ENCODE measurements at regions not wholly inside any gene's neighbourhood (a gene's known extent, or its start where the extent isn't known, plus 50 kb on each side); places are given as distances from the start of the nearest gene placed in this dataset.

GRCh38 chr5:144950996-144951395, 780.3 kb downstream of the KCTD16 start:
- no peak overlapping the region for H3K4me3 ChIP-seq
- no peaks in the 10 kb centered on the region for H3K27me3 ChIP-seq
- no peaks in the 10 kb centered on the region for H3K9me3 ChIP-seq (ENCODE audit: low read depth)
- H3K27ac ChIP-seq, result no peak overlapping the region
- H3K4me1 ChIP-seq (ENCODE audit: low read depth), result no peaks in the 10 kb centered on the region
- TF ChIP-seq CTCF (IDR thresholded peaks at IDR 0.05; ENCODE audit: low read depth, low read length), result no peak
- H3K36me3 ChIP-seq, result no peaks in the 10 kb centered on the region
- no peak for DNase-seq (ENCODE audit: low read depth in 1 of 2, low spot score in 1 of 2)

- H3K9me3 ChIP-seq (ENCODE audit: low read depth), result no peaks in the 10 kb centered on the region
- H3K4me1 ChIP-seq (ENCODE audit: low read depth), result no peaks in the 10 kb centered on the region
- no peaks in the 10 kb centered on the region for H3K36me3 ChIP-seq
- no peak overlapping the region for H3K27ac ChIP-seq
- no peak for DNase-seq (ENCODE audit: low read depth in 1 of 2, low spot score in 1 of 2)
- no peaks in the 10 kb centered on the region for H3K27me3 ChIP-seq
- no peak overlapping the region for H3K4me3 ChIP-seq
- TF ChIP-seq CTCF (IDR thresholded peaks at IDR 0.05; ENCODE audit: low read depth, low read length), result no peak
These were observed 776.4 kb downstream of the KCTD16 start for GRCh38 chr5:144947023-144947422.

DNA sequence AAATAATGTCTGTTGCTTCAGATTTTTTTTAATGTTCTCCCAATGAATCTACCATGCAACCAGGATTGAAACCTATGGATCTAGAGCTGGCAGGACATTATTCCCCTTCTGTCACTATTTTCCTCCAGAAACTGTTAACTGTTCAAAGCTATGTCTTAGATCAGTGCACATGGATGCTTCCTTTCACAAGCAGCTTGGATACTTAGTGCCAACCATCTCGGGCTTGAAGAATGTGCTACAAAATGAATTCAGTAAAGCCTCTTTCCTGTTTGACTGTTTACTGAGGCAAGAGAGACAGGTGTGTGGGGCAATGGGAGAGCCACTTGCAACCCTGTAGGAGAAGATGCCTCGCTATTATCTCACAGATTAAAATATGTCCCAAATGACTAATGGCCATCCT, 774.8 kb downstream of the KCTD16 start:
- no peak overlapping the region for H3K4me3 ChIP-seq
- no peaks in the 10 kb centered on the region for H3K27me3 ChIP-seq
- no peaks in the 10 kb centered on the region for H3K4me1 ChIP-seq (ENCODE audit: low read depth)
- no peak for TF ChIP-seq CTCF (IDR thresholded peaks at IDR 0.05; ENCODE audit: low read depth, low read length)
- no peak for DNase-seq (ENCODE audit: low read depth in 1 of 2, low spot score in 1 of 2)
- no peak overlapping the region for H3K27ac ChIP-seq
- no peaks in the 10 kb centered on the region for H3K9me3 ChIP-seq (ENCODE audit: low read depth)
- no peaks in the 10 kb centered on the region for H3K36me3 ChIP-seq

GRCh38 chr5:144944936-144945335, 774.3 kb downstream of the KCTD16 start:
- no peak overlapping the region for H3K4me3 ChIP-seq
- H3K27ac ChIP-seq, result no peak overlapping the region
- H3K27me3 ChIP-seq, result no peaks in the 10 kb centered on the region
- no peak for DNase-seq (ENCODE audit: low read depth in 1 of 2, low spot score in 1 of 2)
- H3K9me3 ChIP-seq (ENCODE audit: low read depth), result no peaks in the 10 kb centered on the region
- TF ChIP-seq CTCF (IDR thresholded peaks at IDR 0.05; ENCODE audit: low read depth, low read length), result no peak
- no peaks in the 10 kb centered on the region for H3K4me1 ChIP-seq (ENCODE audit: low read depth)
- H3K36me3 ChIP-seq, result no peaks in the 10 kb centered on the region

DNA sequence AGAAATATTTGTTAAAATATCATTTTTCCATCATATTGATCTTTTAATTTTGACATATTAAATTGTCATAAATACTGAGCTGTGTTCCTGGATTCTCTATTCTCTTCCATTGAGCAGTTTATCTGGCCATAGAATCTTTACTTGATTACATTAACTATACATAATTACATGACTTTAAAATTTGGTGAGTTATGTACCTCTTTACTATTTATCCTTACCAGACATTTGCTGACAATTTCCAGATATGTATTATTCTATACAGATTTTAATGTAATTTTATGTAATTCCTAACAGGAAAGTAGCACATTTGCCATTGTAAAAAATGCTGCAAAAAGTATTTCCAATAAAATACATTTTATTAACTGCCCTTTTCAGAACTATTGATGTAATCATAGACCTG, 770.3 kb downstream of the KCTD16 start:
- no peaks in the 10 kb centered on the region for H3K9me3 ChIP-seq (ENCODE audit: low read depth)
- H3K4me3 ChIP-seq, result no peak overlapping the region
- no peaks in the 10 kb centered on the region for H3K36me3 ChIP-seq
- no peak for DNase-seq (ENCODE audit: low read depth in 1 of 2, low spot score in 1 of 2)
- TF ChIP-seq CTCF (IDR thresholded peaks at IDR 0.05; ENCODE audit: low read depth, low read length), result no peak
- no peaks in the 10 kb centered on the region for H3K4me1 ChIP-seq (ENCODE audit: low read depth)
- H3K27me3 ChIP-seq, result no peaks in the 10 kb centered on the region
- no peak overlapping the region for H3K27ac ChIP-seq

GRCh38 chr5:144918371-144918770, 747.7 kb downstream of the KCTD16 start:
- no peaks in the 10 kb centered on the region for H3K27me3 ChIP-seq
- no peak for TF ChIP-seq CTCF (IDR thresholded peaks at IDR 0.05; ENCODE audit: low read depth, low read length)
- DNase-seq (ENCODE audit: low read depth in 1 of 2, low spot score in 1 of 2), result no peak
- H3K27ac ChIP-seq, result no peak overlapping the region
- H3K9me3 ChIP-seq (ENCODE audit: low read depth), result no peaks in the 10 kb centered on the region
- no peak overlapping the region for H3K4me3 ChIP-seq
- no peaks in the 10 kb centered on the region for H3K36me3 ChIP-seq
- no peaks in the 10 kb centered on the region for H3K4me1 ChIP-seq (ENCODE audit: low read depth)

Data from cardiac muscle cell (in vitro differentiated cells and primary cell).